GM21529 (cell line): ENCODE measurements at regions not wholly inside any gene's neighbourhood (a gene's known extent, or its start where the extent isn't known, plus 50 kb on each side); places are given as distances from the start of the nearest gene placed in this dataset.
"Not testable (repeated sequence)": the region's sequence is repeated elsewhere in the genome, so short reads cannot be mapped to it uniquely, and the experiment has no call there.

Experiments used
- ATAC-seq: cut with Tn5 transposase; IDR thresholded peaks from one replicate; pipeline ENCODE4 v1.9.1; 2021; ENCODE audit not compliant: unreplicated experiment

DNA sequence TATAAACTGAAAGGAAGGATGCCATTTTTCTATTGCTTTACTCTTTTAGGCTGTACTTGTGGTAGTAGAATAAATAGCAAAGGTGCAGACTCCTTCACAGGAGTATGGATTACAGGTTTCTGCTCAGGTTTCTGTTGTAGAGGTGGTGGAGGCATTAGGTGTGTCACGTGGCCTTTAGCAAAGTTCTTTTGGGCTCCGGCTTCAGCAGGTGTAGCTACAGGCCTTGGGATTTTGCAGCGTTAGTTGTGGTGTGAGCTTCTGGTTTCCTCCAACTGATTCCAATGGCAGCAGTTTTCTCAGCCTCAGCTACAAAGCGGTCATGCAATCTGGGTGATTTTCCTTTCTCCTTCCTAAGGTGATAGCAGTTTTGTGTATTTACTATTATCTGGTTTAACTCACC is 255.8 kb upstream of the GK2 start:
- no peak for ATAC-seq

DNA sequence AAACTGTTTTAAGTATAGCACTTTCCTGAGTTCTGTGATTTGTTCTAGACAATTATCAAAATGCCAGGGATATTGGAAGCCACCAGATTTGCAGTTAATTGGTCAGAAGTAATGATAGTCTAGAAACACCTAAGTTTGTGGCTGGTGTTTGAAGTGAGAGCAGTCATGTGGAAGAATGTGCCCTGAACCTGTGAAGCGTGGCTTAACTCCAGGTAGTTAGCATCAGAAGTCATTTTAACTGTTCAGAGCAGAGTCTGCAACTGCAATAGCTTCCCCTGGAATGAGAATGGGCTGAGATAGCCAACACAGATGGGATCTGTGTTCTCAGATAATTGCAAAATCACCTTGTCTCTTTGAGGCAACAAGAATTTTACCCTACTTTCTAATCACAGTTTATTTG is 255.1 kb upstream of the GK2 start:
- no peak for ATAC-seq

DNA sequence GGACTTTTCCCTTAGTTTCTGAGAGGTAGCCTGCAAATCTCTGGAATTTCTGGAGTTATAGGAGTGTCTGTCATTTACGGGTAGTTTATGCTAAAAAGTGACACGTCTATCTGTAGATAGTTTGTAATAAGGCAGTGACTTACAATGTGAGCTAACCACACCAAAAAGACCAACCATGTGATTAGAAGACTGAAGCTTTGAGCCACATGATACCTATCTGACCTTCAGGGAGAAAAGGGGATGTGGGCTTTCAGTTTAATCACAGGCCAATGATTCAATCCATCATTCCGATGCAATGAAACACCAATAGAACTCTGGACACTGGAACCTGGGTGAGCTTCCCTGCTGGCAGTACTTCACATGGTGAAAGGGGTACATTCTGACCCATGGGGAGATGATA is 254.6 kb upstream of the GK2 start:
- no peak for ATAC-seq

DNA sequence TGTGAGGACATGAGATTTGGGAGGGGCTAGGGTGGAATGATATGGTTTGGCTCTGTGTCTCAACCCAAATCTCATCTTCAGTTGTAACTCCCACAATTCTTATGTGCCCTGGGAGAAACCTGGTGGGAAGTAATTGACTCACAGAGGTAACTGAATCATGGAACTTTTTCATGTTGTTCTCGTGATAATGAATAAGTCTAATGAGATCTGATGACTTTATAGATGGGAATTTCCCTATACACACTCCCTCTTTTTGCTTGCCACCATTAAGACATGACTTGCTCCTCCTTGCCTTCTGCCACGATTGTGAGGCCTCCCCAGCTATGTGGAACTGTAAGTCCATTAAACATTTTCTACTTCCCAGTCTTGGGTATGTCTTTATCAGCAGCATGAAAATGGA is 253.2 kb upstream of the GK2 start:
- ATAC-seq = no peak

DNA sequence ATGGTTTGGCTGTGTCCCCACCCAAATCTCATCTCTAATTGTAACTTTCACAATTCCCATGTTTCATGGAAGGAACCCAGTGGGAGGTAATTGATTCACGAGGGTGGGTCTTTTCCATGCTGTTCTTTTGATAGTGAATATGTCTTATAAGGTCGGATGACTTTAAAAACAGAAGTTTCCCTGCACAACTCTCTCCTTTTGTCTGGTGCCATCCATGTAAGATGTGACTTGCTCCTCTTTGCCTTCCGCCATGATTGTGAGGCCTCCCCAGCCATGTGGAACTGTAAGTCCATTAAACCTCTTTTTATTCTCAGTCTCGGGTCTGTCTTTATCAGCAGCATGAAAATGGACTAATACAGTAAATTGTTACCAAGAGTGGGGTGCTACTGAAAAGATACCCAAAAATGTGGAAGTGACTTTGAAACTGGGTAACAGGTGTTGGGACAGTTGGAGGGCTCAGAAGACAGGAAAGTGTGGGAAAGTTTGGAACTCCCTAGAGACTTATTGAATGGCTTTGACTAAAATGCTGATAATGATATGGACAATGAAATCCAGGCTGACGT is 251.4 kb upstream of the GK2 start:
- ATAC-seq = not testable (repeated sequence)

DNA sequence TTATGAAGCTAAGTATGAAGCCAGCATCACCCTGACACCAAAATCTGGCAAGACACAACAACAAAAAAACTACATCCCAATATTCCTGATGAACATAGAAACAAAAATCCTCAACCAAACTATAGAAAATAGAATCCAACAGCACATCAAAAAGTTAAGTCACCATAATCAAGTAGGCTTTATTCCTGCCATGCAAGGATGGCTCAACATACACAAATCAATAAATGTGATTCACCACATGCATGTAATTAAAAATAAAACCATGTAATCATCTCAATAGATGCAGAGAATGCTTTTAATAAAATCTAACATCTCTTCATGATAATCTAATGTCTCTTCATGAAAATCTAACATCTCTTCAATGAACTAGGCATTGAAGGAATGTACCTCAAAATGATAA is 249.4 kb upstream of the GK2 start:
- ATAC-seq = no peak

DNA sequence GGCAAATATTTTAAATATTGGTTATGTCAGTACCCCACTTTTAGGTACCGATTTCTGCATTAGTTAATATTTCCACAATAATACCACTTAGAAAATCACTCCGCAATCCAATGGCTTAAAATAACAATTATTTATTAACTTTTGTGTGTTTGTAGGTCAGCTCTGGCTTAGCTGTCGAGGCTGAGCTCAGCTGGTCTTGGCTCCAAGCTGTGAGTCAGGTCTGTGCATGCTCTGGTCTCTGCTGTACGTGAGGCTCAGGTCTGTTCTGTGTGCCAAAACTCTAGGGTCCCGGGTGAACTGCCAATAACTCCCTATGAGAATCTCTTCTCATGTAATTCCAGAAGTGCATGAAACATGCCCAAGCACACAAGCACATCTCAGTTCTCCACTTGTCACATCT is 245.8 kb upstream of the GK2 start:
- ATAC-seq = no peak

DNA sequence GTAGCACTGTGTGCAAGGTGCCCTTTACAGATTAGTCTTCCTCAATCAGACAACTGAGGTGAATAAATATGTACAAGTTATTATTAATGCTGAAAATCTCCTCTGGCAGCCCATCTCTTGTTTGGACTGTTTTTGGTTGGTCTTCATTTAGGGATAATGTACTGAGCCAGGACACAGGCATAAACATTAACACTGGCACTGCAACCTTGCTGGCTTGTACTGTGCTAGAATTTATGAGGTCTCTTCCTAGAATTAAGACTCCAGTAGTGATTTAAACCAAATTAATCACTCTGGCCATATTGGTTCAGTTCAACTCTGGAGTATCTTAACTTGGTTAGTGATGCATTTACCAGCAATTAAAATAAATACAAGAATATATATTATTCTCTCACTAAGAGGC is 244.7 kb upstream of the GK2 start:
- no peak for ATAC-seq

DNA sequence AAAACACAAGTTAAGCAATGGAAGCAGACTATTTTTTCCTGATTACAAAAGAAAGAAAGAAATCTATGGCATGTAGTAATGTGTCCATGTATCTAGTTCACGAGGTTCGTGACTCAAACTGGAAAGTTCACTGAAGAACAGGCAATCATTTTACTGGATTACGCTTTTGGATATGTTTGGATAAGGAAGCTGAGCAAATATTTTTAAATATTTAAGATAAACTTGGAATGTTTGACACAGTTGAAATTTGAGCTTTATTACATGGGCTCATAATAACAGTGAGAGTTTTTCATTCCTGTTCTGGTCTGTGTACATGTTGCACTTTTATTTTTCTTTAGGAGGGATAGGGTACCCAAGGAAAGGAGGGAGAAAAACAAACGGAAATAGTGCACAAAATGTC is 244.2 kb upstream of the GK2 start:
- no peak for ATAC-seq

DNA sequence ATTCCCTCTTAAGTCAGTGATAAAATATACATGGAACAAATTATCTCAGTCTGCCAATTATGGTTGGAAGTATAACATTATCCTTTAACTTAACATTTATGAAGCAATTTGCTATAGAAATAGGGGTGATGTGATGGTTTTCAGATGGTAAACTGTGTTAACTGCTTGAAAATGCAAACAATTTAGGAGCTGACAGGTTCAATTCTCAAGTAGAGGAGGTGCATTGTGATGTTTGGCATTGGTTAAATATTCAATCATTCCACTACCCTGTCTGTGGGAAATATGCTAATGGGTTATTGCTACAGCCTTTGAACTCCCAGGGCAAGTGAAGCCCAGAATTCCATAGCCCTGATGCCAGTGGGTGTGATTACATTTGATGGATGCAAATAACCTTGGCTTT is 243.4 kb upstream of the GK2 start:
- ATAC-seq = no peak

DNA sequence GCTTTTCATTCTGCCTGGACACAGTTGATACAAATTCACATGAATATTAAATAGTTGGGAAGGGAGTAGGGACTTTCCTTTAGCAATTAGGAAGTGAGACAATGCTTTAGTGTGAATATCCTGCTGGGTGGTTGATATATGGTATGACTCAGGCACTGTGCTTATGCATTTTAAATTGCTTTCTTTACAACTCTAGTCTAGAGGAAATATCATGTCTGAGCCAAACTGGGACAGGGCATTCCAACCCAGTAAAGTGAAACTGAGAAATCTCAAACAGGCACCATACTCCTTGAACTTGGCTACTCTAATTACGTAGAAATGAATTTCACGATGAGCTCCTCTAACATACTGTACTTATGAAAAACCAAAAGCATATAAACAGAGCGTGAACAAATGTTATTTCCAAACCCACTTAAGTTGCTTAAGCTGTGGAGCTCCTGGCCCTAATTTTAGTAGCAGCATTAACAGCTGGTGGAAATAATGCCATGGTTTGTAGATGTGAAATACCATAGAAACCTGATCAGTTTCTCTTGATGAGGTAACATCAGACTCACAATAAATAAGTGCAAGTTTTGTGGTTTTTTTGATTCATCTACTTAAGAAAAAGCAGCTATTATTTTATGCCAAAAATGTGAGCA is 242.9 kb upstream of the GK2 start:
- no peak for ATAC-seq

DNA sequence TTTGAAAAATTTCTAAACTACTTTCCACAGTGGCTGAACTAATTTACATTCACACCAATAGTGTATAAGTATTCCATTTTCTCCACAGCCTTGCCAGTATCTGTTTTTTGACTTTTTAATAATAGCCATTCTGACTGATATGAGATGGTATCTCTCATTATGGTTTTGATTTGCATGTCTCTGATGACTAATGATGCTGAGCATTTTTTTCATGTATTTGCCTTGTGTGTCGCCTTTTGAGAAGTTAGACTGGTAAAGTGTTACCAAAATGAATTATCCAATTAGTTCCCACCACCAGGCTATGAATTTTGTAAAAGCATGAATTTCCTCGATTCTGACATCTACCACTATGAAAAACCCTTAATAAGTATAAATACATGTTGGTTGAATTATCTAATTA is 242.2 kb upstream of the GK2 start:
- no peak for ATAC-seq

DNA sequence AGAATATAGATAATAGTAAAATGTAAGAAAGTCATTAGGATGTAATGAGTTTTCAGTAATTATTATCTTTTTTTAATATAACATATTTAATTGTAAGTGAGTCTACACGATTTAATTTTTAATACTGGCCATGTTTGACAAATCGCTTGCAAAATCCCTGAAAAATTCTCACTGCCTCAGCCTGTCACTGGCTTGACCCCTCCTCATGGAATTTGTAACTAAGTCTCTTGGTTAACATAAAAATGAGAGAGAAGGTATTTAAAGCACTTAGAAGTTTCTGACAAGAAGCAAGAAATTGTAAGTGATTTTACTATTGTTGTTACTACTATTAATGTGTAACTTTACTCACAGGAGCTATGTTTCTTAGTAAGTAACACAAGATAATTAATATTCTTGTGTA is 237.9 kb upstream of the GK2 start:
- no peak for ATAC-seq

DNA sequence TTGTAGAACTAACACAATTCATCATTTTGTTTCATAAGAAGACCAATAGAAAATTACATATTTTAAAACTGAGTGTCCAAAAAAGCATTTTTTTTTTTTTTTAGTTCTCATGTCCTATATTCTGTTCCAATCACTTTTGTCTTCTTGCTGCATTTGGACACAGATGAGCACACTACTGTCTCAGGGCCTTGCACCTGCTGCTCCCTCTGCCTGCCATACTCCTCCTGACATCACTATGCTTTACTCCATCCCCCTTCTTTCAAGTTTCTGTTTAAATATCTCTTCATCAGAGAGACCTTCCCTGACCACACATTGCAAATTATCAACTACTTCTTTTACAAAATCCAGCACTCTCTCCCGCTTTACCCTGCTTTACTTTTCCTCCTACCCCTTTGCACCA is 230.7 kb upstream of the GK2 start:
- no peak for ATAC-seq

DNA sequence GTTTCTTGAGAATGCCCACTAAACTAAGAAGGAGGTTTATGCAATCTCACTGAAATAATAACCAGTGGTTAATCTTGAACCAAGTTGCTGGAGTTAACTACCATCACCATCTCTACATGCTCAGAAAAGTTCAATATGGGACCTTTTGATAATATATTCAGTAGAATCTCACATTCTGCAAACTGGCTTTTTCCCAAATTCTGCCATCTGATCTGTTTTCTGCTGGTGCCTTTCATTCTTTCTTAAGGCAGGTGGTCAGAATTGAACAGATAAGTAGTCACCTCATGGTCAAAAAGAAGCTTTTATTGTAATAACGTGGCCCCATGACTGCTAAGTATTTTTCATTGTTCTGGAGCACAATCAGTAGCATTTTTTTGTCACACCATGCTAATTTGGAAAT is 229.0 kb upstream of the GK2 start:
- no peak for ATAC-seq

DNA sequence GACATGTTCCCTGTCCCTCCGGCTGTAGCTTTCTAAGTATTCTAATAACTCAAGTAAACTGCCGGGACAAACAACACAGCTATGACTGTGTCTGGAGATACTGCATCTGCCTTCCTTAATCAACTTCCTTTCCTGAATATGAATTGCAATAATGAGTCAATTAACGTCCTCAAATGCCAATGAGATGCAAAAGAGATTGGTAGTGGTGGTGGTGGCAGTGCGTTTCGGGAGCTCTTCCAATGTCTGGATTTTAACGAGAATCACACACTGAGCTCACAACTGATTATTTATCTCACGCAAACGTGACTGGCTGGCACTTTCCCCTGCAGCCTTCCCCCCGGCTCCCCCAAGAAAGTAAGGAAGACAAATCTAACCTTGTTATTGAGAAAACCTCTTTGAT is 226.1 kb upstream of the GK2 start:
- no peak for ATAC-seq

DNA sequence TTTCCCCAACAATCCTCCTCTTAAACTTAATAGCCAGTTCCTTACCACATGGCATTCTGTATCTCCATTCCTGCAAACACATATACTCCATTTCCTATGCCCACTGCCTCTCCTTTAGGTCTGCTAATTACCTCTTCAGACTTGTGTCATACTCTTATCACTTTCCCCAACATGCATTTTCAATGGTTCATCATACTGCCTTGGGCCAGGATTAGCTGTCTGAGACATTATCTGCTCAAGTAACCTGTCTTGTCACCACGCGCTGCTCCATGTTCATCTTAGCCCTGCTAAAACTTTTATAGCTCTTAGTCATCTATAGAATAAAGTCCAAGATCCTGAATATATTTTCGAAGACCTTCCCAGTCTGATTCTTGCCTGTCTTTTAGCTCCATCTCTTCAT is 224.1 kb upstream of the GK2 start:
- ATAC-seq = no peak

DNA sequence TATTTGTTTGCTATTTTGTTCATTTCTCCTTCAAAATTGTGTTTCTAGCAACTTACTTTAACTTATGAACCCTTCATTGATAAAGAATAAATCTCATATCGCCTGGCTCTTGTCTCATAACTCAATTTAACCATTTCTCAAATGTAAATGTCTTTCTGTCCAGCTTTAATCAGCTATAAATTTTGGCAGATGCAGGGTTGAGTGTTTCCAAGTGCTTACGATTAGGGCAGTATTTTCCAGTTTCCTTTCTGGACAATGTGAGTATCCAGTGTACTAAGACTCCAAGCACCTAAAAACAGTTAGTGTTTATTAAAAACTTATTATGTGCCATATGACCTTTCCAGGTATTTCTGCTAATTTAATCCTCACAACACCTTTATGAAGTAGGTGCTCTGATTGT is 218.6 kb upstream of the GK2 start:
- no peak for ATAC-seq

DNA sequence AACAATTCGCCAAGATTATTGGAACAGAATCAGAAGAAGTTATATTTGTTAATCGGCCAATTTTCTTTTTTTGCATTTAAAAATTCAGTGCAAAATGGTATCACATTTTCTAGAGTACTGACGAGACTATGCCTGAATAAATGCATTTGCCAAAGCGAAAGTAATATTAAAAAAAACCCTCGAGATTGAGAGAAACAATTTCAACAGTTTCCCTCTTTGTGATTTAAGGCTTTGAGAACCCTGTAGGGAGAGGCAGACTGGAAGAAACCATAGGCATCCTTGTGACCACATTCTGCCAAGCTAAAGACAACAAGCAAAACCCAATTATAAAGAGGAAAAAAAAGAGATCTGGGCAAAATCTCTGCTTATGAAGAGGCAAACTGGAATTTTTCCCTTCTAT is 218.1 kb upstream of the GK2 start:
- ATAC-seq = no peak

DNA sequence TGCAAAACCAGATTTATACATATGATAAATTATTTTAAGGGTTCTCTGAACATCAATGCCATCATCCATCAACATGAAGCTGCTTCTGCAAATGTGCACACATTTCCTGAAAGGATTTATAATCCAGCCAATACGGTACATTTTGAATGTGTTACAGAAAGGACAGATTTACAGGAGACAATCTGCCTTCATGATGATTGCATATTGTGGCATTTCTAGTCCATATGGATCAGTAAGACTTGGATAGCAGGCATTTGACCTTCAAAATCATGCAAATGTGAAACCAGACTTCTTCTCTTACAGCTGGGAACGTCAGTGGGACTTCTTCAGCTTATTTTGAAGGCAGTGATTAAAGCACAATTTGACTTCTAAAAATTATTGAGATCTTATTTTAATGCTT is 217.3 kb upstream of the GK2 start:
- ATAC-seq = no peak

DNA sequence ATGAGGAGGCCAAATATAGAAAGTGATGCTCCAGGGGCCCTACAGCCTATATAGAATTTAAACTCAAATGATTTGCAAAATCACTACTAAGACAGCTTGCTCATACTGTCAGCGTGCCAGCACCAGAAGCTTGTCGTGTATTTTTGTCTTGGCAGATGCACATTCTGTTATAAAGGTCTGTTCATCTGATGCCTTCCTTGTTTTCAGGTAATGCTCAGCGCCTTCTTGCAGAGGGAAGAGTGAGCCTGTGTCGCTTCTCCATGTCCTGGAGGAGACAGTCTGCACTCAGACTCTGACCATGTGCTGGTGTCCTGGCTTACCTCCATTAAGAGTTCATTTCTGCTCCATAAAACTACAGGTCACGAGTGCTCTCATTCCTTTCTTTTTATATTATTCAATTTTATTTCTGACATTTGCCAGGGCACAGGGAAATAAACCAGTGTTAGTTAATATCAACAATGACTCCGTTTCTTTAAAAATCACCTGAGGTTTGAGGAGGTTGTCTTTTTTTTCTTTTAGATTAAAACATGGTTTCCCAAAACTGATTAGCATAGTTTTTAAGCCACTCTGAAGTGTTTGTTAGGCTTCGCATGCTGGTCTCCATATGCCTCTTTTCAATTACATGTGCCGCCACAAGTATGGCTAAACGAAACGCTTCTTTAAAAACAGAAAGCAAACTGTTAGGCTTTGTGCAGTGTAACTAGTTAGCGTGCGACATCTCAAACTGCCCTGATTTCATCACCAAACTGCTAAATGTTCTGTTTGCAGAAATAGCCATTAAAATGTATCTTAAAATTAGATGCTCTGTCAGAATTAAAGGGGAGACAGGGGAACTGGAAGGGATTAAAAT is 215.2 kb upstream of the GK2 start:
- ATAC-seq = no peak

DNA sequence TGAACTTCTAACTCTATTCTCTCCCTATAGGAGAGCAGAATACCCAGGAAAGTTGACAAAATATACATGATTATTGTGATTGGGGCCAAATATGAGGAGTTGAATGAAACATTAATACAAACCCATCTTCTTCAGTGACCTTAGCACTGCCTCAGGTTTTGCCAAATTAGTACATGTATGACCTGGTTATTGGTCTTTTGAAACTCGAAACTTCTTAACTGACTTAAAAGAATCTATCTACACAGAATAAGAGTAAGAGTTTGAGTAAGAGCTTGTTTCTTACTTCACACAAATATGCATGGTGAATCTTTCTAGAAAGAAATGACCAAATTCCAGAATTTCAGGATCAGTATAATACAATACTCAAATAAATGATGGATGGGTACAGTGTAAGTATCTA is 213.0 kb upstream of the GK2 start:
- ATAC-seq = no peak

DNA sequence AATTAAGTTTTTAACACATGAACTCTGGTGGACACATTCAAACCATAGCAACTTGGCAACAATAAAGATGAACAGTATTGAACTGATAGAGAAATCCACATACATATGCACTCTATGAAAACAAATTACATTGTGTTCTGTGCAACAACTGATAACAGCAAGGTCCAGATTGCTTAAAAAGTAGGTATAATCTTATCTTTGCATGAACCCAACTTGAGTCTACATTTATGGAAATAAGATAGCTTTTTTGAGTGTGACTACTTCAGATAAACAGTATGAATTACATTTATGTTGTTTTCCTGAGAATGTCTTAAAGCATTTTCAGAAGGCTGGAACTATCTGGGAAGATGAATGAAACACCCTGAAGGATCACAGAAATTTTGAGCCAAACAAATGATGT is 212.6 kb upstream of the GK2 start:
- ATAC-seq = no peak
